KMS-11 (cell line): ENCODE measurements at regions not wholly inside any gene's neighbourhood (a gene's known extent, or its start where the extent isn't known, plus 50 kb on each side); places are given as distances from the start of the nearest gene placed in this dataset.

ENCODE experiments used
- H2AFZ ChIP-seq: fragments of 200-600 bp; sonication (generic); 2 replicates; pipeline ENCODE4 v1.6.1; 2016; ENCODE audit warnings: antibody characterized with exemption, mixed run types, low read depth
- H3K27ac ChIP-seq: fragments of 200-600 bp; sonication (generic); 2 replicates; pipeline ENCODE4 v1.6.1; 2016; ENCODE audit warnings: mild to moderate bottlenecking, mixed run types
- H3K27me3 ChIP-seq: fragments of 200-600 bp; sonication (generic); 2 replicates; pipeline ENCODE4 v1.6.1; 2017; ENCODE audit warnings: mild to moderate bottlenecking, low read depth, mixed run types, moderate library complexity; ENCODE audit not compliant: insufficient read depth
- H3K36me3 ChIP-seq: fragments of 200-600 bp; sonication (generic); 2 replicates; pipeline ENCODE4 v1.6.1; 2017; ENCODE audit warnings: mild to moderate bottlenecking, mixed run types; ENCODE audit not compliant: insufficient read depth
- H3K4me1 ChIP-seq: fragments of 200-600 bp; sonication (generic); 2 replicates; pipeline ENCODE4 v1.6.1; 2016; ENCODE audit warnings: mild to moderate bottlenecking, low read depth, mixed run types; ENCODE audit not compliant: poor library complexity, severe bottlenecking
- H3K4me2 ChIP-seq: fragments of 200-600 bp; sonication (generic); 2 replicates; pipeline ENCODE4 v1.7.0; 2016; ENCODE audit warnings: mild to moderate bottlenecking, mixed run types
- H3K4me3 ChIP-seq: fragments of 200-600 bp; sonication (generic); IDR thresholded peaks from 2 replicates; pipeline ENCODE4 v1.6.1; 2017; ENCODE audit warnings: low read depth, low read length, mixed read lengths; ENCODE audit not compliant: insufficient read depth
- H3K79me2 ChIP-seq: fragments of 200-600 bp; sonication (generic); 2 replicates; pipeline ENCODE4 v1.6.1; 2016; ENCODE audit warnings: low read depth, mixed run types; ENCODE audit not compliant: insufficient read depth
- H3K9ac ChIP-seq: fragments of 200-600 bp; sonication (generic); 2 replicates; pipeline ENCODE4 v1.6.1; 2016; ENCODE audit warnings: mild to moderate bottlenecking, mixed run types
- H4K20me1 ChIP-seq: fragments of 200-600 bp; sonication (generic); 2 replicates; pipeline ENCODE4 v1.6.1; 2016; ENCODE audit warnings: mild to moderate bottlenecking, mixed run types; ENCODE audit not compliant: insufficient read depth
- CTCF ChIP-seq: fragments of 200-600 bp; sonication (generic); conservative IDR thresholded peaks from 2 replicates; pipeline ENCODE4 v1.6.1; 2017; ENCODE audit warnings: low read depth, mild to moderate bottlenecking, antibody characterized with exemption, low read length, moderate library complexity, mixed read lengths

- Histone ChIP-seq H2AFZ (no peak overlapping the region), H3K4me1 (no peaks in the 10 kb centered on the region), H3K27ac (no peak overlapping the region), H3K4me3 (no peak overlapping the region), H3K79me2 (no peaks in the 10 kb centered on the region), H3K27me3 (no peaks in the 10 kb centered on the region), H3K4me2 (no peak overlapping the region), H3K36me3 (no peaks in the 10 kb centered on the region), H4K20me1 (no peaks in the 10 kb centered on the region), H3K9ac (no peak overlapping the region)
- TF ChIP-seq CTCF, result no peak
Observed at GRCh38 chr7:121666306-121666705, 206.7 kb upstream of the PTPRZ1 start.

DNA sequence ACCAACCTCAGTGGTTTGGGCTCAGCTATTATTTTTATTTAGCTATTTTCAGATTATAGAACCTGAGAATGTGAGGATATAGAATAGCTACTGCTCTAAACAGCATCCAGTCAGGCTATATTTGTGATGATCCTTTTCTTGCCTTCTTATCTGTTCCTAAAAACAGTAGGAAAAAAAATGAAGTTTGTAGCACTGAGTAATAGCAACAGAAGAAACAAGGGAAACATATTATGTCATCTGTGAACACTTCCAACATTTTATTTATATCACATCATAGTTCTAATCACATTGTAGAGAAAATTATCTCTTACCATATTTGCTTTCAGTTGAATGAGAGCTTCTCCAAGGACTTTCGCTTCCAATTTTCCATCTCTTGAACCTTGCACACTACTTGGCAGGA, 229.6 kb upstream of the PTPRZ1 start:
- no peak for TF ChIP-seq CTCF
- no peak overlapping the region for H2AFZ ChIP-seq
- H3K36me3 ChIP-seq, result no peaks in the 10 kb centered on the region
- H3K9ac ChIP-seq, result no peak overlapping the region
- H3K79me2 ChIP-seq, result no peaks in the 10 kb centered on the region
- H3K4me1 ChIP-seq, result no peaks in the 10 kb centered on the region
- H3K4me2 ChIP-seq, result no peak overlapping the region
- H3K4me3 ChIP-seq, result no peak overlapping the region
- no peaks in the 10 kb centered on the region for H4K20me1 ChIP-seq
- no peak overlapping the region for H3K27ac ChIP-seq
- H3K27me3 ChIP-seq, result no peaks in the 10 kb centered on the region

GRCh38 chr7:121639705-121640104, 233.3 kb upstream of the PTPRZ1 start:
- Histone ChIP-seq H3K4me1 (no peaks in the 10 kb centered on the region), H3K36me3 (no peaks in the 10 kb centered on the region), H3K79me2 (no peaks in the 10 kb centered on the region), H3K27me3 (no peaks in the 10 kb centered on the region), H3K4me3 (no peak overlapping the region), H4K20me1 (no peaks in the 10 kb centered on the region), H2AFZ (no peak overlapping the region), H3K4me2 (no peak overlapping the region), H3K9ac (no peak overlapping the region), H3K27ac (no peak overlapping the region)
- TF ChIP-seq CTCF, result no peak

DNA sequence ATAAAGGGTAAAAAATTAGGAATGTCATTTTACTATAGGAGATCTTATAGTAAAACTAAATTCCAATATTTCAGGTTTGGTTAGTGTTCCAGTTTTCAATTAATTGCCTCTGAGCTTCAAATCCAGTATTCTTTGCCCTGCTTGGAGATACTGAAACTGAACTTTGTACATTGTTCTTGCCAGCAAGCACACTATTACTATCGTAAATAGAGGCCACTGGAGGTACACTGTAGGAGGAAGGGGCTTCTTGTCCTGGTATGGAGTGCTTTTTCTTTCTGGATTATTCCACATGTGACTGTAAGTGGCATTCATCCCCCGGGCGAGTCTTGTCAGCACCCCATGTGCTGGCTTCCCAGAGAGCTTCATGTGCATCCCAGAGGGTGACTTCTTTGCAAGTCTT, 234.7 kb upstream of the PTPRZ1 start:
- TF ChIP-seq CTCF, result no peak
- Histone ChIP-seq H3K27ac (no peak overlapping the region), H3K4me3 (no peak overlapping the region), H4K20me1 (no peaks in the 10 kb centered on the region), H3K27me3 (no peaks in the 10 kb centered on the region), H3K9ac (no peak overlapping the region), H2AFZ (no peak overlapping the region), H3K4me1 (no peaks in the 10 kb centered on the region), H3K4me2 (no peak overlapping the region), H3K79me2 (no peaks in the 10 kb centered on the region), H3K36me3 (no peaks in the 10 kb centered on the region)

- no peak for TF ChIP-seq CTCF
- H2AFZ ChIP-seq, result no peak overlapping the region
- H3K9ac ChIP-seq, result no peak overlapping the region
- H3K4me2 ChIP-seq, result no peak overlapping the region
- no peaks in the 10 kb centered on the region for H3K27me3 ChIP-seq
- H4K20me1 ChIP-seq, result no peaks in the 10 kb centered on the region
- no peaks in the 10 kb centered on the region for H3K79me2 ChIP-seq
- no peaks in the 10 kb centered on the region for H3K4me1 ChIP-seq
- H3K27ac ChIP-seq, result no peak overlapping the region
- H3K36me3 ChIP-seq, result no peaks in the 10 kb centered on the region
- H3K4me3 ChIP-seq, result no peak overlapping the region
Observed at GRCh38 chr7:121634356-121634755, 238.2 kb upstream of the FAM3C start.
